ENCODE measurements at regions not wholly inside any gene's neighbourhood (a gene's known extent, or its start where the extent isn't known, plus 50 kb on each side); places are given as distances from the start of the nearest gene placed in this dataset.

DNA sequence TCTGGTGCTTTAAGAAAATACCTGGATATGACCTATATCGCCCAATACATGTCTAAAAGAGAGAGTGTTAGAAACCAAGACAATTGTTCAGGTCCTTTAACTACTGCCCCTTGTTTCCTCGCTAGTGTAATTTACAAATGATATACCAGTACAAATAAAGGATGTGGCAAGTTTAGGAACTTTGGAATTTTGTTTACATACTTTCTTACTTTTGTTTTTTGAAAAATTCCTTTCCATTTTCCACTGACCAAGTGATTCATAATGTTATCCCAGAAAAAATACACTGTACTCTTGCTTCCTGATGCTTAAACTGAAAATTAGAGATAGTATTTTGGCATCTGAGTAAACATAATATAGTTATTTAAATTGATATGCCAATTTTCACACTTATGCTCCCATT is 96.8 kb upstream of the CSNK1A1L start:
- H3K4me3 ChIP-seq (ENCODE audit: low read length) = no peak overlapping the region
- Mint-ChIP-seq H3K27me3 (no peaks in the 10 kb centered on the region), H3K4me1 (ENCODE audit: low read depth) (no peaks in the 10 kb centered on the region), H3K36me3 (ENCODE audit: low read depth) (no peaks in the 10 kb centered on the region), H3K9me3 (no peaks in the 10 kb centered on the region), H3K27ac (no peak overlapping the region), H3K4me3 (no peak overlapping the region)
- ATAC-seq (ENCODE audit: poor library complexity) = no peak
- ChIA-PET POLR2A (no interaction called here), CTCF (no interaction called here)
- H3K4me1 ChIP-seq (ENCODE audit: insufficient read depth, low read length) = no peaks in the 10 kb centered on the region
- no peaks in the 10 kb centered on the region for H3K27me3 ChIP-seq (ENCODE audit: control insufficient read depth in 1 of 2, insufficient read depth in 2 of 2, low read length in 2 of 2)
- H3K9me3 ChIP-seq (ENCODE audit: control insufficient read depth in 1 of 2, insufficient read depth in 1 of 2, low read length in 2 of 2) = peaks cover 0 to 4% of the 10 kb centered on the region in 2 experiments
- no peak overlapping the region for H3K27ac ChIP-seq (ENCODE audit: low read depth in 1 of 2, low read length in 2 of 2)
- no peak for DNase-seq
- intact Hi-C loops (cut with DNase I, micrococcal nuclease) = no loop called here
- no peaks in the 10 kb centered on the region for H3K36me3 ChIP-seq (ENCODE audit: insufficient read depth, low read length)
- TF ChIP-seq, protein P1, sequence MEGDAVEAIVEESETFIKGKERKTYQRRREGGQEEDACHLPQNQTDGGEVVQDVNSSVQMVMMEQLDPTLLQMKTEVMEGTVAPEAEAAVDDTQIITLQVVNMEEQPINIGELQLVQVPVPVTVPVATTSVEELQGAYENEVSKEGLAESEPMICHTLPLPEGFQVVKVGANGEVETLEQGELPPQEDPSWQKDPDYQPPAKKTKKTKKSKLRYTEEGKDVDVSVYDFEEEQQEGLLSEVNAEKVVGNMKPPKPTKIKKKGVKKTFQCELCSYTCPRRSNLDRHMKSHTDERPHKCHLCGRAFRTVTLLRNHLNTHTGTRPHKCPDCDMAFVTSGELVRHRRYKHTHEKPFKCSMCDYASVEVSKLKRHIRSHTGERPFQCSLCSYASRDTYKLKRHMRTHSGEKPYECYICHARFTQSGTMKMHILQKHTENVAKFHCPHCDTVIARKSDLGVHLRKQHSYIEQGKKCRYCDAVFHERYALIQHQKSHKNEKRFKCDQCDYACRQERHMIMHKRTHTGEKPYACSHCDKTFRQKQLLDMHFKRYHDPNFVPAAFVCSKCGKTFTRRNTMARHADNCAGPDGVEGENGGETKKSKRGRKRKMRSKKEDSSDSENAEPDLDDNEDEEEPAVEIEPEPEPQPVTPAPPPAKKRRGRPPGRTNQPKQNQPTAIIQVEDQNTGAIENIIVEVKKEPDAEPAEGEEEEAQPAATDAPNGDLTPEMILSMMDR (IDR thresholded peaks at IDR 0.05) = no peak

DNA sequence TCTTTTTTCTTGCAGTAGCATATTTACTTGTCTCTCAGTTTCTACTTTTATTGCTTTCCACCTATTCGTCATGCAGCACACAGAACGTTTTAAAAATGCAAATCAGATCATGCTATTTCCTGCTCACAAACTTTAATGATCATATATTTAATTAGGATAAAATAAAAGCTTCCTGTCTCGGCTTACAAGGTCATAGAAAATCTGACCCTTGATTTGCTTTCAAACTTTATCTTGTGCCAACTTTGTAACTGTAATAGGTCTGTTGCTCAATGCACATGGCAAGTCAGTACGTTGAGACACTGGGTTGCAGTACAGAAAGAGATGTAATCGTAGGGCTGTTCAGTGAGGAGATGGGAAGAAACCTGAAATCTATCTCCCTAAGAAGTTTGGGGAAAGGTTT is 95.6 kb upstream of the CSNK1A1L start:
- Mint-ChIP-seq H3K36me3 (ENCODE audit: low read depth) (no peaks in the 10 kb centered on the region), H3K27me3 (no peaks in the 10 kb centered on the region), H3K27ac (no peak overlapping the region), H3K4me1 (ENCODE audit: low read depth) (no peaks in the 10 kb centered on the region), H3K9me3 (no peaks in the 10 kb centered on the region), H3K4me3 (no peak overlapping the region)
- no peaks in the 10 kb centered on the region for H3K4me1 ChIP-seq (ENCODE audit: insufficient read depth, low read length)
- intact Hi-C loops (cut with DNase I, micrococcal nuclease) = no loop called here
- H3K9me3 ChIP-seq (ENCODE audit: control insufficient read depth in 1 of 2, insufficient read depth in 1 of 2, low read length in 2 of 2) = no peaks in the 10 kb centered on the region
- POLR2A ChIA-PET = no interaction called here
- CTCF ChIA-PET = no interaction called here
- H3K27me3 ChIP-seq (ENCODE audit: control insufficient read depth in 1 of 2, insufficient read depth in 2 of 2, low read length in 2 of 2) = no peaks in the 10 kb centered on the region
- no peaks in the 10 kb centered on the region for H3K36me3 ChIP-seq (ENCODE audit: insufficient read depth, low read length)
- no peak for DNase-seq
- no peak overlapping the region for H3K4me3 ChIP-seq (ENCODE audit: low read length)
- ATAC-seq (ENCODE audit: poor library complexity) = no peak
- no peak overlapping the region for H3K27ac ChIP-seq (ENCODE audit: low read depth in 1 of 2, low read length in 2 of 2)
- TF ChIP-seq, protein P1 (IDR thresholded peaks at IDR 0.05) = no peak

DNA sequence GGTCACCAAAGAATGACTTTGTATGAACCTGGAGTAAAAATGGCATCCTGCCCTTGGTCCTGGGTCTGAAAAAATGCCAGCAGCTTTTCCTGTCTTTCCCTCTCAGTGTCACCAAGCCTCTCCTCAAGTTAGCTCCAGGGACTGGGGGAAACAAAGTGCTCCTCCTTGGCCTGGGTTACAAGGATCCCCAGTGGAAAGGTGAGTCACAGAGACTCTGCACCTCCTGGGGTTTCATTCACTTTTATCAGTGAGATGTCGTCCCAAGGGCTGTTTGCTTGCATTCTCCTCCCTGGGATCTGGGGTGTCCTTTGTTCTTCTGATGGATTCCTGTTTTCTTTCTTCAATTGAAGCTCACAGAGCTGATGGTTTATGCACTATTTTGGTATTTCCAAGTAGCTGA is 93.2 kb upstream of the CSNK1A1L start:
- CTCF ChIA-PET = no interaction called here
- no peaks in the 10 kb centered on the region for H3K4me1 Mint-ChIP-seq (ENCODE audit: low read depth)
- Histone ChIP-seq H3K9me3 (ENCODE audit: control insufficient read depth in 1 of 2, insufficient read depth in 1 of 2, low read length in 2 of 2) (no peaks in the 10 kb centered on the region), H3K4me1 (ENCODE audit: insufficient read depth, low read length) (no peaks in the 10 kb centered on the region), H3K36me3 (ENCODE audit: insufficient read depth, low read length) (no peaks in the 10 kb centered on the region), H3K27ac (ENCODE audit: low read depth in 1 of 2, low read length in 2 of 2) (no peak overlapping the region), H3K4me3 (ENCODE audit: low read length) (no peak overlapping the region), H3K27me3 (ENCODE audit: control insufficient read depth in 1 of 2, insufficient read depth in 2 of 2, low read length in 2 of 2) (no peaks in the 10 kb centered on the region)
- H3K9me3 Mint-ChIP-seq = no peaks in the 10 kb centered on the region
- POLR2A ChIA-PET = no interaction called here
- no peak for DNase-seq
- no peaks in the 10 kb centered on the region for H3K36me3 Mint-ChIP-seq (ENCODE audit: low read depth)
- ATAC-seq (ENCODE audit: poor library complexity) = no peak
- H3K27ac Mint-ChIP-seq = no peak overlapping the region
- TF ChIP-seq, protein P1 (IDR thresholded peaks at IDR 0.05) = no peak
- H3K27me3 Mint-ChIP-seq = no peaks in the 10 kb centered on the region
- intact Hi-C loops (cut with DNase I, micrococcal nuclease) = no loop called here
- H3K4me3 Mint-ChIP-seq = no peak overlapping the region
